GM19397 (cell line): ENCODE measurements at regions not wholly inside any gene's neighbourhood (a gene's known extent, or its start where the extent isn't known, plus 50 kb on each side); places are given as distances from the start of the nearest gene placed in this dataset.

Source experiments
- ATAC-seq: cut with Tn5 transposase; IDR thresholded peaks from one replicate; pipeline ENCODE4 v1.9.1; 2021; ENCODE audit warnings: mild to moderate bottlenecking, moderate library complexity; ENCODE audit not compliant: unreplicated experiment

GRCh38 chr3:152051501-152052404, 178.3 kb downstream of the SUCNR1 start:
- no peak for ATAC-seq

GRCh38 chr3:152053866-152054265, 180.4 kb downstream of the SUCNR1 start:
- ATAC-seq: no peak

- no peak for ATAC-seq
Observed at GRCh38 chr3:152054315-152054714, 180.9 kb downstream of the SUCNR1 start.

GRCh38 chr3:152056073-152056472, 182.6 kb downstream of the SUCNR1 start:
- ATAC-seq: no peak

GRCh38 chr3:152056481-152056880, 183.0 kb downstream of the SUCNR1 start:
- ATAC-seq: no peak

GRCh38 chr3:152056987-152057386, 183.5 kb downstream of the SUCNR1 start:
- ATAC-seq: no peak

GRCh38 chr3:152058856-152059255, 185.4 kb downstream of the SUCNR1 start:
- no peak for ATAC-seq

- ATAC-seq: no peak
Observed at GRCh38 chr3:152060701-152061100, 187.3 kb downstream of the SUCNR1 start.

- no peak for ATAC-seq
Observed at GRCh38 chr3:152061296-152061695, 187.9 kb downstream of the SUCNR1 start.

GRCh38 chr3:152069871-152070270, 196.4 kb downstream of the SUCNR1 start:
- no peak for ATAC-seq

GRCh38 chr3:152071315-152071714, 197.4 kb upstream of the MBNL1 start:
- no peak for ATAC-seq

- ATAC-seq: no peak
Observed at GRCh38 chr3:152071924-152072323, 196.8 kb upstream of the MBNL1 start.

- no peak for ATAC-seq
Observed at GRCh38 chr3:152073267-152073666, 195.5 kb upstream of the MBNL1 start.

- no peak for ATAC-seq
Observed at GRCh38 chr3:152076148-152076547, 192.6 kb upstream of the MBNL1 start.

- no peak for ATAC-seq
Observed at GRCh38 chr3:152079980-152080379, 188.7 kb upstream of the MBNL1 start.

- ATAC-seq: no peak
Observed at GRCh38 chr3:152083135-152083534, 185.6 kb upstream of the MBNL1 start.

GRCh38 chr3:152084441-152085158, 184.1 kb upstream of the MBNL1 start:
- ATAC-seq: no peak

GRCh38 chr3:152087153-152087552, 181.6 kb upstream of the MBNL1 start:
- no peak for ATAC-seq

GRCh38 chr3:152089528-152089927, 179.2 kb upstream of the MBNL1 start:
- ATAC-seq: no peak

GRCh38 chr3:152091725-152092124, 177.0 kb upstream of the MBNL1 start:
- ATAC-seq: no peak

GRCh38 chr3:152093901-152094300, 174.8 kb upstream of the MBNL1 start:
- no peak for ATAC-seq

GRCh38 chr3:152094406-152094805, 174.3 kb upstream of the MBNL1 start:
- no peak for ATAC-seq
